ENCODE measurements at regions not wholly inside any gene's neighbourhood (a gene's known extent, or its start where the extent isn't known, plus 50 kb on each side); places are given as distances from the start of the nearest gene placed in this dataset.

- DNase-seq = no peak
Observed at GRCh38 chr19:31223740-31224534, 125.3 kb downstream of the TSHZ3 start.

GRCh38 chr19:31220540-31220939, 128.7 kb downstream of the TSHZ3 start:
- DNase-seq = no peak

DNA sequence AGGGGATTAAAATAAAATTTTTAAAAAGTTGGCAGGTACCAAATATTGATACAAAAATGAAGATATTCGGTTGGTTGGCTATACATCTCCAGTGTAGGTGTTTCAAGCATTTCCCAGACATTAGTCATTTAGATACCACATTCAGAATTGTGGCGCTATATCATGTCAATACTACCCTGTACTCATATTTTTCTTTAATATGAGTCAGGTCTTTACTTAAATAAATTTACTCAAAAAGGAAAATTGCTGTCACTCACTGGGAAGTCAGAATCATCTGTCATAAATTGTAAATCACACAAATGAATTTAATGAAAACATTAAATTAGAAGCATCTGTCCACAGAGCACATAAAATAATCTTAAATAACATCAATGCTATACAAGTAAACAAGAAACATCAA, 134.2 kb downstream of the TSHZ3 start:
- no peak for DNase-seq

DNA sequence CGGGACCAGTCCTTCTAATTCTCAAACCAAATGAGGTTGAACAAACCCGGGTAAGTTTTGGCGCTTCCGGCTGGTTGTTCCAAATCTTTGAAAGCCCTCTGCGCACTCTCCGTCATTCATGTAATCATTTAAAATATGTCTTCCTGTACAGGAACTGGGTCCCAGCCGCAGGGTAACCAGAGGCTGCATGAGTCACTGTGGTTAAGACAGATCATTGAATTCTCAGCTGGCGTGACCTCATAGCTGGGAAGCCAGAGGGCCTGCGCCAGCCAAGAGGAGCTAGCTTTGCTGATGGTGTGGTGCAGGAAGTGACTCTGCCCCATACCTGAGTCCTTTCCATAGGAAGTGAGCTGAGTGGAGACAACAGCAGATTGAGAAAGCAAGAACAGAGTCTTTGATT, 135.2 kb downstream of the TSHZ3 start:
- peak; percentile 74 for DNase-seq

DNA sequence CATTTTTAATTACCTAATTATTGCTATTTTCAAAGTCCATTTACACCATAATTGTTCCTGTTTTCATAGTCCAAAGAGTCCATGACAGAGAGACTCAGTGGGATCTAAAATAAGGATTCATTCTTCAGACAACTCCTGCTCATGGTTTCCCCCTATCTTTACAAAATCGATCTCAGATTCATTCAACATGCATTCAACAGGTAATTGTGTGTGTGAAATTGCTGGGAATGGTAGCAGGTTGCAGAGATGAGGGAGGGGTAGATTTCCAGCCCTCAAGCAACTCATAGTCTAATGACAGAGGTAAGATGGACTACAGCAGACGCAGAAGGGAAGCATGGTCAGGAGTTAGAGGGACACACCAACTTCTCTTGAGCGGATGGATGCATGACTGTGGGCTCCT, 138.1 kb downstream of the TSHZ3 start:
- DNase-seq = no peak

DNA sequence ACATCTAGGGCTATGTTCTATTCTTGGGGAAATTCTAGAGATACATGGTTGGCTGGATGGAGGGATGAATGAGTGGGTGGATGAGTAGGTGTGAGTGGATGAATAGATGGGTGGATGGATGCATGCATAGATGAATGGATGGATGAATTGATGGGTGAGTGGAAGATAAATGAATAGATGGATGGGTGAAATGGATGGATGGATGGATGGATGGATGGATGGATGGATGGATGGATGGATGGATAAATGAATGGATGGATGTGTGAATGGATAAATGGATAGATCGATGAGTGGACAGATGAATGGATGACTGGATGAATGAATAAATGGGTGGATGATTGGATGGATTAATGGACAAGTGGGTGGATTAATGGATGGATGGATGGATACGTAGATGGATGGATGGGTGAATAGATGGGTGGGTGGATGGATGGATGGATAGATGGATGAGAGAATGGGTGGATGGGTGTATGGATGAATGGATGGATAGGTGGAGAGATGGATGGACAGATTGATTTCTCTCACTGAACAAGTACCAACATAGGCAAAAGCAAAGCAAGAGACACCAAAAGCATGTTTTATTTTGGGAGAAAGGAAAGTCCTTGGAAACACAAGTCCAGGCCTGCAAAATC, 143.2 kb downstream of the TSHZ3 start:
- no peak for DNase-seq

DNA sequence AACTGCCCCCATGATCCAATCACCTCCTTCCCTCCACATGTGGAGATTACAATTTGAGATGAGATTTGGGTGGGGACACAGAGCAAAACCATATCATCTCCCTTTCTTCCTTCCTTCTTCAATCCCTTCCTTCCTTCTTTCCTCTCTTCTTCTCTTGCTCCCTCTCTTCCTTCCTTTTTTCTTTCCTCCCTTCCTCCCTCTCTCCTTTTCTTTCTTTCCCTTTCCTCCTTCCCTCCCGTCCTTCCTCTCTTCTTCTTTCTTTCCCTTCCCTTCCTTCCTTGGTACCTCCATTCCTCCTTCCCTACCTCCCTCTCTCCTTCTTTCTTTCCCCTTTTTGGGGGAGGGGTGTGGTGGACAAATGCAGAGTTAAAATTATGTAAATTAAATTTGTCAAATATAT, 145.1 kb downstream of the TSHZ3 start:
- DNase-seq = no peak

- DNase-seq = no peak
Observed at GRCh38 chr19:31185261-31185660, 164.0 kb downstream of the TSHZ3 start.

GRCh38 chr19:31181535-31181934, 167.7 kb downstream of the TSHZ3 start:
- no peak for DNase-seq

DNA sequence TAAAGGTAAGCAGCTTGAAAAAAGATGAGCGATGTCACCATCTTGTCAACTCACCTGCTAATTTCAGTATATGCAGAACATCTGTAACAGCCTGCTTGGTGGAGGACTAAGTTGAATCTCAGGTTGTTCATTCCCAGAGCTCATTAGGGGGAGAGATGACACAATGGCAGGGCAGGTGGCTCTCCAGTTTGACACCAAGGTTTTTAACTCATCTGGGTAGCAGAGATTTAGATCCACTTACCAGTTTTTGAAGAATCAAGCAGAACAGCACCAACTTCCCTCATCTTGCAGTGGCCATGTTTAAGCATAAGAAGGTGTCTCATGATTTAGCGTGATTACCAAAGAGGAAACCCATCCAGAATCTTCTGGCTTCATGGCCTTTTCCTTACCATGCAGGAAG, 168.3 kb downstream of the TSHZ3 start:
- no peak for DNase-seq

GRCh38 chr19:31179471-31179852, 169.8 kb downstream of the TSHZ3 start:
- DNase-seq = no peak

DNA sequence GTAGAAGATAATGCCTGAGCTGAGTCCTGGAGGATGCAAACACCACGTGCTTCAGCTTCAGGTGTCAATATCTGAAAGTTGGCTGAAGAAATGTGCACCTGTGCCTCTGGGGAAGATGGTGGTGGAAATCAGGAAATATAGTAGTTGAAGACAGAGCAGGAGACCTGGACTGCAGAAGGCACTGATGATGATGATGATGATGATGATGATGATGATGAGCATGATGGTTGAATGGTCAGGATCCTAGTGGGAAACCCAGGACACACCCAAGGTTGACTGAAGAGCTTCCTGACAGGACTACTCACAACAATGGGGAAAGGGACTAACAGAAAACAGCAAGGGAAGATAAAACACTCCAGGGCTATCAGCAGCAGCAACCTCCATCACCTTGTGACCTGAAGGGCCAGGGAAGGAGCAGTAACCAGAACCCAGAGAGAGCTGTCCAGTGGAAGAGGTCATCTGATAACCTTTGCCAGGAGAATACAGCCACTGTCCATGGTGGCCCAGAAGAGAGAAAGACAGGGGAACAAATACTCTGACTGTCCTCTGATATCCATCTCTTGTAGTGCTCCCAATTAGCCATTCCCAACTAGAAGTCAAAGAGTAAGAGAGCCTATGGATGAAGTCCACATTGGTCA, 170.3 kb downstream of the TSHZ3 start:
- no peak for DNase-seq

DNA sequence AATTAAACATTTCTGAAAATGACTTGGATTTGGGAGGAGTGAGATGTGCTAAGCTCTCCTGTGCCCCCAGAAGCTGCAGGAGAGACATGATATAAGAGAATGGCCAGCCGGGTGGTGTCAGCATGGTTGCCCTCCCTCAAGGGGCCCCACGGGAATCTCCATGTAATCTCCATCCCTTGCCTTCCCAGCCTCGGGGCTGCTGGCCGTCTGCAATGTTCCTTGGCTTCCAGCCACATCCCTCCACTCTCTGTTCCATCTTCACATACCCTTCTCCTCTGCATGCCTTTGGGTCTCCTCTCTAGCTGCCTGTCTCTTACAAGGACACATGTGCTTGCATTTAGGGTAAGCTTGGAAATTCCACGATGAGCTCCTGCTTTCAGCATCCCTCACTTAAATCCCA, 172.0 kb downstream of the TSHZ3 start:
- no peak for DNase-seq

- DNase-seq = no peak
Observed at GRCh38 chr19:31175564-31176348, 173.5 kb downstream of the TSHZ3 start.

DNA sequence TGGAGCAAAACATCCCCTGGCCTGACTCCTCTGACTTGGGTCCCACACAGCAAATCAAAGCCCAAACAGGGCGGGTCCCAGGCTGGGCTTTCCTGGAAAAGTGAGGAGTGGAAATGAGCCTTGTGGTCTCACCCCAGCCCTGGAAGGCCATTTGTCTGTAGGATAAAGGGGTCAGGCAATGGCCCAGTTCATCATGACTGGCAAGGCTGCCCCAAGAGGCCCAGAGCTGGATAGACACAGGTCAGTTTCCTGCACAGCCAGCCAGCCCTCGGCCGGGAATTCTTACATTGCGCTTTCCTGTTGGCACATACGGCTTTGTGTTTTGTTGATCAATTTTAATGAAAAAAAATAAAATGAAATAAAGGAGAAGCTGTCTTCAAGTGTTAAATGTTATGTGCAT, 174.3 kb downstream of the TSHZ3 start:
- DNase-seq = no peak

DNA sequence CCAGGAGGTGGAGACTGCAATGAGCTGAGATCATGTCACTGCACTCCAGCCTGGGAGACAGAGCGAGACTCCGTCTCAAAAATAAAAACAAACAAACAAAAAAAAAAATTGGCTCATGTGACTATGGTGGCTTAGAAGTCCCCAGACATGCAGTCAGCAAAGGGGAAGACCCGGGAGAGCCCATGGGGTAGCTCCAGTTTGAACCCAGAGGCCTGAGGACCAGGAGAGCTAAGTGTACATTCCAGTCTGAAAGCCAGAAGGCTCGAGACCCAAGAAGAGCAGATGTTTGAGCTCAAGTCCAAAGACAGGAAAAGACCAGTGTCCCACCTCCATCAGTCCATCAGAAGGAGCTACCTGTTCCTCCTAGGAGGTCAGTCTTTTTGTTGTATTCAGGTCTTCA, 175.2 kb downstream of the TSHZ3 start:
- no peak for DNase-seq

DNA sequence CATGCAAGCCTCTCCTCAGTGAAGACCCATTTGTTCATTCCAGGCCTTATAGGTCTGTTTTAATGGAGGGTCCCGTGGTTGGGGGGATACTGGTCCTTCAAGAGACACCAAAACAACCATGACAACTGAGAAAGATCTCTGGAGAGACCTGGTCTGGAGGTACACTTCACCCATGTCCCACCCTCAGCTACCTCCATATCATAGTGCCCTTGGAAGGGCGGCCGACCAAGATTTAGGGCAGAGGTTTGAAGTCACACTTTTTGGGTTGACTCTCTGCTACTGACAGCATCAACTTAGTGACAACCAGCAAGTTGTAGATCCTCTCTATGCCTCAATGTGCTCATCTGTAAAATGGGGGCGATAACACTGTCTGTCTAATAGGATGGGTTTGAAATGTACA, 177.3 kb downstream of the TSHZ3 start:
- DNase-seq = no peak

- no peak for DNase-seq
Observed at GRCh38 chr19:31170046-31170445, 179.2 kb downstream of the TSHZ3 start.

DNA sequence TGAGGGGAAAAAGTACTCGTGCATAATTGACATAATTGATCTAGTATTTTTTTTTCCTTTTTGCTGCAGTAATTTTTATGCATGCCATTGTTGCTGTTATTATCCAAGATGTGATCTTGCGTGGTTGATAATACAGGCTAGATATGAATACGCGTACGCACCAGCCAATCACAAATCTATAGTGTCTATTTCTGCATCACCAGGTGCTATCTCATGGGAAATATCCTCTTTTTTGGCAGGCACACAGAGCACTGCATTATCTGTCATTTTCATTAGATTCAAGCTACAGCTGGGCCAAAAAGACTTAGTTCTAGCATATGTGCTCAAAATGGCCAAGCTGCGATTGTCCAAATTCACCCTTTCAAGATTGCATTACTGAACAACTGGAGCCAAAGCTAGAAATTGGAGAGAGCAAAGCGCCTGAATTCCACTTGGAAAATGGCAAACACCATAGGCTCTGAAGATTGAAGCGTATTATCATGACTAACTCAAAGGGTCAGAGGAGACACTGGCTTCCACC, 181.1 kb downstream of the TSHZ3 start:
- no peak for DNase-seq

DNA sequence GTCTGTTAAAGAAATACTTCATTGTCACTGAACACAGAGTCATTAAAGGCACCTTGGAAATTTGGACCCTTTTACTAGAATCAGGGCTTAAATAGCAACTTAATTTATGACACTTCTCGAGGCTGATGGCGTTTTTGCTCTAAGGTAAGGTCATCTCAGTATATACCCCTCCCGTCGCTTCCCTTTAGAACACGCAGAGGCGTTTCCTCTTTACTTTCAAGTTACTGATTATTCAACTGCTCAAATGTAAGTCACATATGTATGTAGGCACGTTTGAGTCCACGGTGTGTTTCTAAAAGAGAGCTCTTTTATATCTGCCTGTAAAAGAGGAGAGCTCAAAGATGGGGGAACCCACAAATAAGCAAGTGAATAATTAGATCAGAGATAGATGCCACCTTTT, 181.5 kb downstream of the TSHZ3 start:
- DNase-seq = no peak

GRCh38 chr19:31166206-31166605, 183.0 kb downstream of the TSHZ3 start:
- no peak for DNase-seq

GRCh38 chr19:31164791-31165251, 184.4 kb downstream of the TSHZ3 start:
- DNase-seq = no peak

- no peak for DNase-seq
Observed at GRCh38 chr19:31160336-31160926, 188.8 kb downstream of the TSHZ3 start.

Data from activated T-cell treated with anti-CD3 and anti-CD28 coated beads, Interleukin-2, amount 50 U/mL, for 1 hour (primary cell).